GM19328 (cell line): ENCODE measurements at regions not wholly inside any gene's neighbourhood (a gene's known extent, or its start where the extent isn't known, plus 50 kb on each side); places are given as distances from the start of the nearest gene placed in this dataset.

ENCODE experiments used
- ATAC-seq: cut with Tn5 transposase; IDR thresholded peaks from one replicate; pipeline ENCODE4 v1.9.1; 2021; ENCODE audit warnings: mild to moderate bottlenecking, moderate library complexity; ENCODE audit not compliant: unreplicated experiment

DNA sequence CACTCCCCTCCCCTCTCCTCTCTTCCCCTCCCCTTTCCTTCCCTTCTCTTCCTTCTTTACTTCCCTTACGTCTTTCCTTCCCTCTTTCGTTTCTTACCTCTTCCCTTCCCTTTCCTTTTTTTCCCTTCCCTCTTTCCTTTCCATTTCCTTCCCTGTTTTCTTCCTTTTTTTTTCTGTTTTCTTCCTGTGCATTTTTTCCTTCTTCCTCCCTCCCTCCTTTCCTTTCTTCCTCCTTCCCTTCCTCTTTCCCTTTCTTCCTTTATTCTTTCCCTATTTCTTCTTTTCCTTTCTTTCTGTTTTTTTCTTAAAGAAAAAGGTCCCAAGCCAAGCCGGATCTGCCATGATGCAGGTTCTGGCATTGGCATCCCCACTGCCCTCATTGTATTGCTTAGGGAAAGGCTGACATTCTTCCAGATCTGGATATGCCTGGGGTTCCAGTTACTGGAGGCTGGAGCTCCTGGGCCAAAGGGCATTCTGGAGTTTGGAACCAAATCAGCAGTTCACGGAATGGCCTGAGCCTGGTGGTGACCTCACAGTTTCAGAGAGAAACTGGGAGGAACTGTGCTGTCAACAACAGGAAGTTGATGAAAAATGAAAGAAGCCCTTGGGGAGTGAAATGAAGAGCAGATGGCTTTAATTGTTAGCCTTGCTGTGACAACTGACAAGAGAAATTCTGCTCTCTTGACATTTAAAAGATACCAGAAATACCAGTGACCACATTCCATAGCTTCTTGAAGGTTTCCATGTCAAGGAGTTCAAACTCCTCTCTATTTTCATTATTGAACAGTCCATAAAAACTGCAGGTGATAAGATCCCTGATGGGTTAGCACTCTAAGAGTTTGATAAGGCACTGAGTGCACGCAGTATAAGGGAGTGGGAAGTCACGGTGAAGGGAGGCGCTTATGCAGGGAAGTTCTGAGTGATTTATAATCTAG, 622.1 kb downstream of the SPRY1 start:
- ATAC-seq = peak; percentile 99

DNA sequence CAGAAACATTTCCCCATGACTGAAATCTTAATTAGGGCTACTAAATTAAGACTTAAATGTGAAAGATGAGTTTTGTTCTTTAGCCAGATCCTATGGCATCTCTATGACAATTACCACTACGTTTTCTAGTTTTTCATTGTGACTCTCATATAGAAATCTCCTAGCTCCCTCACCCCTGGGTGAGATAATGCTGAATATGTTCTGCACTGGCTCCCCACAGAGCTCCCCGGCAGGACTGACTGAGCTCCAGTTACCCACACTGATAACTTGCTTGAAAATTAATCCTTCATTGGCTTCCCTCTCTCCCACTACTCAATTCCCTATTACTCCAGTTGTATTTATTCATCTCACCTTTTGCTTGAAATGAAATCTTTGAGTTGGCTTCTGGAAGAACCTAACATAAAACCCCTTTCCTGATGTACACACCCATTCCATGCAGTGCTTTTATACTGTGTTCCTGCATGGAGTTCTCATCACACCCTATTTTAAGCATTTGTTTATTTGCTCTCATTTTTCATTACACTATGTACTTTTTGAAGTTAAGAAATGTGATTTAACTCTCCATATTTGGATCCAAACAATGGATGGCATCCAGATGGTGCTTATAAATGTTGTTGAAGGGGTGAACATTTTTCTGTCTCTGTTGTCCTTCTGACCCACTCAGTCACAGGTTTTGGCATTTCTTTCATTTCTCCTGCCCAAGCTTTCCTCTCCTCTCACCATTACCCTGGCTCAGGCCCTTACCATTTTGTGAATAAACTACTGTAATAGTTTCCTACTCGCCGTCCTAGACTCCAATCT, 623.4 kb downstream of the SPRY1 start:
- ATAC-seq = no peak

DNA sequence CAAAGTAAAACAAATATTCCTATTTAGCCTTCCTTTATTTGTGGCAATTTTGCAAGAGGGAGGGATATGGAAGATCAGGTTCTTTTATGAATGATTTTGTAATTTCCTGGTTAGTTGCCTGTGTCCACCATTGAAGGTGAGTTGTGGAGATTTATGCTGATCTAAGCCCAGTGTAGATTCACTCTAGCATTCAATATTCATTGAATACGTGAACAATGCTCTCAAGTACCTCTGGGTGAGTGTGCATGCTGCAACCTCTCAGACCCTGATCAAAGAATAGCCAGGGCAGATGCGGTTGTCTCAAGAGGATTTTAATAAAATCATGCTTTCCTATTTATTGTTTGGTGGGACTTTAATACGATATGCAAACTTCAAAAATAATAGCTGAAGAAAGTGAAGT, 628.4 kb downstream of the SPRY1 start:
- no peak for ATAC-seq

DNA sequence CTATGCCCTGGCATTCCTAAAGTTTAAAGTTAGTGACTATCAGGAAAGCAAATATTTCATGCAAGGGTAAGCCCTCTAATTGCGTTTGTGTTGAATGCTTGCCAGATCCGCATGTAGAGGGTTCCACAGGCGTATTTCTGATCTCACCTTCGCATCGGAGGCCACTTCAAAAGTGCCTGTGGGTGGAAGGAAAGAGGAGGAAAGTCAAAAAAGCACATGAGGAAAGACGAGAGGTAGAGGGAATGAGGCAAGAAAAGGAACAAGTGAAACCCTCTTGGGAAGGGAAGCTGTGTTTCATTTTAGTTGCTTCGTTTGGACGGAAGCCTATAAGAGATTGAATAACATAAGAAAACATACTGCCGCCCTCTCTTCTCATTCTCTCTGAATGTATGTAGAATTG, 628.8 kb downstream of the SPRY1 start:
- ATAC-seq = no peak

DNA sequence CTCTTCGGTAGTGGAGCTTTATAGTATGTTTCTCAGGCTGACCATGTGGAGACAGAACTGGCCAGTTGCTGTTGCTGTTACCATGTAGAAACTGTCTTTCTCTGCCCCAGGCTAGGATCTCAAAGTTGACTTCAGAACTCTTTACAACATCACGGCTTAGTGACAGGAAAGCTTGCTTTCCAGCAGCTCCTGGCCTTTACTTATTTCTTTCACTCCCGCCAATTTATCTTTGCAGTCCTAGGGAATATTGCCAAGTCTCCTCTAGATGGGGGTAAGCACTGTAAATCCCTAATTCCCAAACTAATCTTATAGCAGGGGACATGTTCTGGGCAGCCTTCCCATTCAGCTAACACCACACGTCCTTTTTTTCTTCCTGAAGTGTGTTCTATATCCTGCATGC, 631.6 kb downstream of the SPRY1 start:
- no peak for ATAC-seq

DNA sequence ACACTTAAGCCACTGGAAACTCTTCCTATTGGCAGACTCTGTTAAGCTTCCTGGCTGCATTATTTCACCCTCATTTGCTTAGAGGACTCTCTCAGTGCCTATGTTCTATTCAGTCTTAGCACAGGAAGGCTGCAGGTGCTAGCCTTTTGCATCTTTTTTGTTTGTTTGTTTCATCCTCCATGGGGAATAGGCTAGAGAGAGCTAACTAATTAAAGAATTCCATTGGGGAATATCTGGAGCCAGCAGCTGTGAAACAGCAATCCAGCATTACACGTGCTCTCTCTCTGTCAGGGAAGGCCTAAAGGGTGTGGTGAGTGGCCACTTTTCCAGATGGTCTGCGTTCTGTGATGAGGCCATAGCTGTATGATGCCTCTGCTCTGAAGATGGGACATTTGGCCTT, 633.6 kb downstream of the SPRY1 start:
- no peak for ATAC-seq

DNA sequence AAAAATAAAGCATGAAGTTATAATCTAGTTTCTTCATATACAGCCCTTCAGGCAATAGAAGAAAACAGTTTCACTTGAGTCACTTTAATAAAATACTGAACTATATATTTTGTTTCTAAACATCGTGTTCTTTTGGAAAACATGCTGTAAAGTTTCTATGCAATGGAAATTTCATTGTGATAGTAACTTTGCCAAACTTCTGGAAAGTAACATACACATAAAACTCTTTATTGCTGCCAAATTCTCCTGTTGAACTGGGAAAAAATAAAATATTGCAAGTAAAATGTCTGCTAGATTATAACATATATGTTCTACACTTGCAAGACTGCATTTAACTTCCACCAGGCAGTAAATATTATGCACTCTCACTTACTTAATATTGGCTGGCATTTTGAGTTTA, 635.4 kb downstream of the SPRY1 start:
- ATAC-seq = no peak

DNA sequence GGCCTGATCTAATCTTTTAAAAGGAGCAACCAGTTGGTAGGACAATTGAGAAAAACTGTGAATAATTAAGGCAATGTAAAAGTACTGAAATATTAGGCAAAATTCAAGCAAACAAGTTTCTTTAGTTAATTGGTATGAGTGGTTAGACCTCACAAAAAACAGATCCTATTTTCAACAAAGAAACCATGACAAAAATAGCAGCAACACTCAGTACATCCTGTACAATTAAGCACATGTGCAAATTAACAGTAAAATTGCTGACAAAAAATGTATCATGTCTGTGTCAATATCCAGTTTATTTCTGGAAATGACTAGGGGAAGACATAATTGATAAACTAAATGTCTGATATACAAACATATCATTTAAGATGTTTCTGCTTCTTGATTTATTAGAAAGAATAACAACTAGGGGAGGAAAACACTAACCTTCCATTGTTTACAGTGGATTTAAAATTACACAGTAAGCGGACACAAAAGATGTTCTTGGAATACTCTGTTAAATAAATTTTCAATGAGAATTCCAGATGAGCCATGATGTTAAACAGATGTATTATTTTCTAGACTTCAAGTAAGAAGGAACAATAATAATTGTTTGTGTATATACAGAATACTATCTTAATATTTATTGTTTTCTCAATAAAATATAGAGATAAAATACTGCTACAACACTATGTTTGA, 638.9 kb downstream of the SPRY1 start:
- no peak for ATAC-seq

DNA sequence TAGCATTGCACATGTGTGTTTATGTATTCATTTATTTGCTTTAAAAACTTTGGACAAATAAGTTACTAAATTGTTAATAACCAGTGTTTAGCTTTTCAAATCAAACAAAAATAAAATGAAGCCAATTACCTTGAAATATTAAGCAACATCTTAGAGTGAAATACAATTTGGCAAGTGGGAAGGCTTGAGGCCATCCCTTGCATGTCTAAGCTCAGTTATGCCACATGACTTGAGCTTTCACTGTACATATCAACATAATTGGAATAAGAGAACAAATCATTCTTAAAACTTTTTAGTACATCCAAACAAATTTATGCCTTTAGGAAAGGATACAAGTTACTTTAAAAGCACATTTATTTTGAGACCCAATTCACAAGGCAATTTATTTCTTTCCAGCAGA, 640.6 kb downstream of the SPRY1 start:
- ATAC-seq = no peak

DNA sequence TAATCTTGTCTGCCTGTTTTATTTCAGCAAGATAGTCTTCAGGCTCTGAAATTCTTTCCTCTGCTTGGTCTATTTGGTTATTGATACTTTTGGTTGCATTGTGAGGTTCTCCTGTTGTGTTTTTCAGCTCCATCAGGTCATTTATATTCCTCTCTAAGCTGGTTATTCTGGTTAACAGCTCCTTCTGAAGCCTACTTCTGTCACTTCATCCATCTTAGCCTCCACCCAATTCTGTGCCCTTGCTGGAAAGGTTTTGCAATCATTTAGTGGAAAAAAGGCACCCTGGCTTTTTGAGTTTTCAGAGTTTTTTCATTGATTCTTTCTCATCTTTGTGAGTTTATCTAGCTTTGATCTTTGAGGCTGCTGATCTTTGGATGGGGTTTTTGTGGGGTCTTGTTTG, 647.7 kb downstream of the SPRY1 start:
- no peak for ATAC-seq

DNA sequence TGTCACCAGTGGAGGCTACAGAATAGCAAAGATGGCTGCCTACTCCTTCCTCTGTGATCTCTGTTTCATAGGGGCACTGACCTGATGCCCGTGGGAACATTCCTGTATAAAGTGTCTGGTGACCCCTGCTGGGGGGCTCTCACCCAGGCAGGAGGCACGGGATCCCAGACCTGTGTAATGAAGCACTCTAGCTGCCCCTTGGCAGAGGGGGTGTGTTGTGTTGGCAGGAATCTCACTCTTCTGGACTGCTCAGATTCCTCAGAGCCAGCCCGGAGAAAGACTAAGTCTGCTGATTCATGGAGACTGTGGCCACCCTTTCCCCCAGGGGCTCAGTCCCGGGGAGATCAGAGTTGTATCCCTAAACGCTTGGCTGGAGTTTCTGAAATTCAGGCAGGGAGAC, 648.3 kb downstream of the SPRY1 start:
- ATAC-seq = no peak

DNA sequence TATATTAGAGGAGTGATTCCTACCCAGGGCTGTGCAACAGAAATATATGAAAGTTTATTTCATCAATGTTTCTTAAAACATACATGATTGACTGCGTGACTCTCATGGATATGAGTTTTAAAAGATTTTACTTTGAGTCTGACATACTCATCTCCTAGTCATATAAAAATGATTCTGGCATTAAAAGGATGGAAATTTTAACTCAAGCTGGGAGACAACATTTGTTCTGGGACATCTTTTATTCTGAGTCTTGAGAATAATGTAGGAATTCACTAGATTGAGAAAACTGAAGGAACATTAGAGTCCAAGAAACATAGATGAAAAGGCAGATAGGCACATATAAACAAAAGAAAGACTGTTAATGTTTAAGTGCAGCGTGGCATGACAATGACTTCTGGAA, 649.6 kb downstream of the SPRY1 start:
- no peak for ATAC-seq

DNA sequence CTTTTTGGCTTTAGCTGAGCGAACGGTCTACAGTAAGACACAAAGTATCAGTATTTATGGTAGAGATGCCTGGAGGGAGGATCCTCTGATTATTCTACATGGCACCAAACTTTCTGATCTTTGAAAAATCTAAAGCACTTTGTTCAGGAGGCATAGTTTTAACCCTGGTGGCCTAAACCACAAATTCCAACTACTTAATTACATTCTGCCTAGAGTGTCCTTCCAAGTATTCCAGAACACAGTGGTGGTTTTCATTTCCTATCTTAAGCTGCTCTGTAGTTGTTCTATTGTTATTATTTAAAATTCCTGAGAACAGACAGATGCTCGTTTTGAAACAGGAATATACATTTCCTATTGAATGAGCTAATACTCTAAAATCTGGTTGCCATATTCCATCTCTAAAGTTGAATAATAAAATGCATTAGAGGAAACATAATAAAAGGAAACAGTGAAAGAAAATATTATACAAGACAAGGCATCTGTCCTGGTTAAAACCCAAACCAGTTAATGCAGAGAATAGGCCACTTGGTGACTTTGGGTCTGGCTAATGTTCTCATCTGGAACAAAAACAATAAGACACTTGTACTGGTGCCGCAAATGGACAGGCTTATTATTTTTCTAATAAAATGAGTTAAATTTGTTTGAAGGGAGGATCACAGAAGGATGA, 657.4 kb downstream of the SPRY1 start:
- ATAC-seq = no peak

DNA sequence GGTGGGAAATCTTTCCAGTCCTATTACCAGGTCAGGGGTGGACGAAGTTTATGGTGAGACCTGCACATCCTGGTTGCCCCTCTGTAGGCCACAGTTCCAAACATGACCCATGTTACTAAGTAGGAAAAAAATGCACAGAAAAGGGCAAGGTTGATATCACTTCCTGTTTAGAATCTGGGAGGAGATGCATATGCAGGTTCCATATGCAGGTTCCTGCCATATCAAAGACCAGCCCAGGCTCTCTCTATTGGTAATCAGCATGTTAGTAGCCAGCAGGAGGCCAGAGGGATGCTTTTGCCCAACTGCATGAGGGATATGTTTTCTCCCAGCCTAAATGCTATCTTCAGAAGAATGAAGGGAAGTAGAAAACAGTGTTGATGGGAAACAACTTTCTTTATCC, 657.2 kb downstream of the ANKRD50 start:
- no peak for ATAC-seq

DNA sequence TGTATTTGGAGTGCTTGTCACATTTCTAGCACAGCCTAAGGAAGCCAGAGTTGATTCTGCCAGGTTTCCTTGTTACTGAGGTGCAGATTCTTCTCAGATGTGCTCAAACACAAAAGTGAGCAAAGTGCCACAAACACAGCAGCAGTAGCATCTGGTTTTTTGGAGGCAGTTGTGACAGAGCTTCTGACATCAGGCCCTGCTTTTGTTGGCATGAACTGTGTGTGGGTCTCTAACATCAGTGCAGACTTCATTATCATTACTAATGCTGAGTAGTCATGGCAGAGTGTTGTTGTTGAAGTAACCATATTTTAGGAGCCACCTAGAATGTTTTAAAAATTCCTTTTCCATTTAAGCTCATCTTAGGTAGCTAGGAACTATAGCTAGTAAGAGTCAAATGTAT, 656.6 kb downstream of the ANKRD50 start:
- no peak for ATAC-seq

DNA sequence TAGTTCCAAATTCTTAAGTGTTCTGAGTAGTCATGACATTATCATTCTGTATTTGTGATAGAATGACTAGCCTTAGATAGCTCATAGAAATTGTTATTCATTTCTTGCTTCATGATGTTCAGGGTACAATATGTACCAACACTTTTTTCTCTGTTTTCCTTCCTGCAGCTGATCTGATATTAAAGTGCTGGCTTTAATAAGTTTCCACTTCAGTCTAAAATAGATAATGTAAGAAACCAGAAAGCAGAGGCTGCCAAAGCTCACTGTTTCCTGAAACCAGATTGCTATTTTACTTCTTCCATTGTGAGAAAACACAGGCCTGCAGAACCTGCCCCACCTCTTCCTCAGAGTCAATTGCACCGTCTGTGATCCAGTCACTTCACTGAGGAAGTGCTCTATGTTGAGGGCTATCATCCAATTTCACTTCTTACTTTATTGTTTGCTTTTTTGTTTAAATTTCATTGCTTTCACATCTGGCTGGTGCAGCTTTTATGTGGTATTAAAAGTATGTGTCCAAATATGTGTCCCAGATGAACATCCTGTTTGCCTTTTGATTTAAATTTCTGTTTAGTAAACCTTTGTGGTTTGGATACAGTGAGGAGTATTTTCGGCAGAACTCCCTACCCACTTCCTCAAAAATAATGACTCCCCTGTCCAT, 652.1 kb downstream of the ANKRD50 start:
- no peak for ATAC-seq

DNA sequence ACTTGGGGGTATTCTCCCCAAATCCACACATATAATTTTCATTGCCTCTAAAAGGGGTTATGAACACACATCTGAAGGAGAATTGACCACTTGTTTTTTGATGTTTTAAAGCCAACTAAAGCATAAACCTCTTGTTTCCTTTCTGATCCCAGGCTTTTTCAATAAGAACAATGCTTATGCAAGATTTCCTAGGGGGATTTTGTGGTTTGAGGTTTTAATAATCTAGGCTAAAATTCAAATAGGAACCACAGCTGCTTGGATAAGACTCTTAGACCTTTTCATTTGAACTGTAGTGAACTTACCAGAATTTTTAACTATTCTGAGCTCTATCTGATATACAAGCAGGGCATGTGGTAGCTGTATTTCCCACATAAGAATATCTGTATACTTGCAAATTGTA, 651.1 kb downstream of the ANKRD50 start:
- no peak for ATAC-seq

DNA sequence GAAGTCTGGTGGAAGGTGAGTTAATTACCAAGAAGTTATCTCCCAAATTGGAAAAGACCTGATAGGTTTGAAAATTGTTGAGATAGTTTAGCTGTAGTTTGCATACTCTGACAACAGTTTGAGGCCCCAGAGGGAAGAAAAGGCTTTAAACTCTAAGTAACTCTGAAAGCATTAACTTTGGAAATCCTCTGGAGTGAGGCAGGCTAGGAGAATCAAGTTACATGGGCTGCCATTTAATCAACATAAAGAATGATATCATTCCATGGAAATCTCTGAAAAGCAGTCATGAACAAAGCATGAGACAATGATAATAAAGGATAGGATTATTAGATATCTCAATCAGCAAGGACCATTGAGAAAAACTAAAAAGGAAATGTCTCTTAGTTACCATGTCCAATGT, 647.1 kb downstream of the ANKRD50 start:
- no peak for ATAC-seq

DNA sequence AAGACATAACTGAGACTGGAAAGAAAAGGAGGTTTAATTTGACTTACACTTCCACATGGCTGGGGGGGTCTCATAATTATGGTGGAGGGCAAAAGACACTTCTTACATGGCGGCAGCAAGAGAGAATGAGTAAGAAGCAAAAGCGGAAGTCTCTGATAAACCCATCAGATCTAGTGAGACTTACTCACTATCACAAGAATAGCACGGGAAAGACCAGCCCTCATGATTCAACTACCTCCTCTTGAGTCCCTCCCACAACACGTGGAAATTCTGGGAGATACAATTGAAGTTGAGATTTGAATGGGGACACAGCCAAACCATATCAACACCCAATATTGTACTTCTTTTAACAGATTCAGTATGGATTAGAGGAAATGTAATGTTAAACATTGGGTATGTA, 646.6 kb downstream of the ANKRD50 start:
- no peak for ATAC-seq

DNA sequence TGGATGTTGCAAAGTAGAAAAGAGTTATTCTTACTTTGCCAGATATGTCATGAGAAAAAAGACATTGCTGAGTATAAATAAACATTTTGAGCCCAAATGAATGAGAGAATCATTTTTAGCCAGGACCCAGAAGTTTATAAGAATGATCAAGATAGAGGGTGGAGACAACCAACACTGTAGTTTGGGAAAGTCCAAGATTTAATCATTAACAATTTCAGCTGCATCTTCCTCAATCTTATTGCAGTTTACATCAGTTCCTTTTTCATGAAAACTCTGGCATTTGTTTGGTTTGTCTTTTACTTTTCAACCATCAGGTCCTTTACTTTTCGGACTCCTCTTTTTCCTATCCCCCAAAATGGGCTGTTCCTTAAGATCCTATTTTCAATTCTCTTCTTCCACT, 645.9 kb downstream of the ANKRD50 start:
- ATAC-seq = no peak

DNA sequence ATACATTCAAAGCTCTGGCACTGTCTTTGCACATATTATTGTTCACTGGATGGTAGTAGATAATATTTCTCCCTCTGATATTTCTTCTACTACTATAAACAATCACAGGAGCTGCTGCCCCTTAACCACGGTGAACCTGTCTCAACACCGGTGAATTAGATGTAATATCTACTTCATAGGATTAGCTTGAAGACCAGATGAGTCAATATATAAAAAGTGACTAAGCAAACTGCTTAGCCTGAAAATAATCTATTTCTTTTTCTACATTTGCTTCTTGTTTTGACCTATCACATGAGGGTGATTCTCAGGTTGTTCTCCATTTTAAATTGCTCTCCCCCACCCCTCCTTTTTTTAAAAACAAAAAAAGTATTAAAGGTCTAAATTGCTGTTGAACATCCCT, 645.5 kb downstream of the ANKRD50 start:
- no peak for ATAC-seq
